ENCODE measurements at regions not wholly inside any gene's neighbourhood (a gene's known extent, or its start where the extent isn't known, plus 50 kb on each side); places are given as distances from the start of the nearest gene placed in this dataset.

DNA sequence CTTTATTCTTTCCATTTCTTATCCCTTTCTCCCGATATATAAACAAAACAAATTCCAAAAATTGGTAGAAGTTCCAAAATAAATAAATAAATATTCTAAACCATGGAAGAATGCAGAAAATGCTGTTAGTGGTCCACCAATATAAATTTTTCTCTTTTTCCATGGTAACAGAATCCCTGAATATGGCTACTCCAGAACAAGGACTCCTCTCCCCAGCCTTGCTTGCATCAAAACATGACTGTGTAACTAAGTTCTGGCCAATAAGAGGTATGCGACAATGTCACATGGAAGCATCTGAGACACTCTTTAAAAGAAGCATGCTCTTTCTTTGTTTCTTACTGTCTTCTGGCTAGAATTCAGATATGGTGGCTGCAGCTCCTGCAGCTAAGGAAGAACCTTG lies 325.1 kb upstream of the TANK start:
- TF ChIP-seq, protein P1, sequence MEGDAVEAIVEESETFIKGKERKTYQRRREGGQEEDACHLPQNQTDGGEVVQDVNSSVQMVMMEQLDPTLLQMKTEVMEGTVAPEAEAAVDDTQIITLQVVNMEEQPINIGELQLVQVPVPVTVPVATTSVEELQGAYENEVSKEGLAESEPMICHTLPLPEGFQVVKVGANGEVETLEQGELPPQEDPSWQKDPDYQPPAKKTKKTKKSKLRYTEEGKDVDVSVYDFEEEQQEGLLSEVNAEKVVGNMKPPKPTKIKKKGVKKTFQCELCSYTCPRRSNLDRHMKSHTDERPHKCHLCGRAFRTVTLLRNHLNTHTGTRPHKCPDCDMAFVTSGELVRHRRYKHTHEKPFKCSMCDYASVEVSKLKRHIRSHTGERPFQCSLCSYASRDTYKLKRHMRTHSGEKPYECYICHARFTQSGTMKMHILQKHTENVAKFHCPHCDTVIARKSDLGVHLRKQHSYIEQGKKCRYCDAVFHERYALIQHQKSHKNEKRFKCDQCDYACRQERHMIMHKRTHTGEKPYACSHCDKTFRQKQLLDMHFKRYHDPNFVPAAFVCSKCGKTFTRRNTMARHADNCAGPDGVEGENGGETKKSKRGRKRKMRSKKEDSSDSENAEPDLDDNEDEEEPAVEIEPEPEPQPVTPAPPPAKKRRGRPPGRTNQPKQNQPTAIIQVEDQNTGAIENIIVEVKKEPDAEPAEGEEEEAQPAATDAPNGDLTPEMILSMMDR (IDR thresholded peaks at IDR 0.05; ENCODE audit: insufficient read depth, low read length) = no peak
- TF ChIP-seq, protein P2, sequence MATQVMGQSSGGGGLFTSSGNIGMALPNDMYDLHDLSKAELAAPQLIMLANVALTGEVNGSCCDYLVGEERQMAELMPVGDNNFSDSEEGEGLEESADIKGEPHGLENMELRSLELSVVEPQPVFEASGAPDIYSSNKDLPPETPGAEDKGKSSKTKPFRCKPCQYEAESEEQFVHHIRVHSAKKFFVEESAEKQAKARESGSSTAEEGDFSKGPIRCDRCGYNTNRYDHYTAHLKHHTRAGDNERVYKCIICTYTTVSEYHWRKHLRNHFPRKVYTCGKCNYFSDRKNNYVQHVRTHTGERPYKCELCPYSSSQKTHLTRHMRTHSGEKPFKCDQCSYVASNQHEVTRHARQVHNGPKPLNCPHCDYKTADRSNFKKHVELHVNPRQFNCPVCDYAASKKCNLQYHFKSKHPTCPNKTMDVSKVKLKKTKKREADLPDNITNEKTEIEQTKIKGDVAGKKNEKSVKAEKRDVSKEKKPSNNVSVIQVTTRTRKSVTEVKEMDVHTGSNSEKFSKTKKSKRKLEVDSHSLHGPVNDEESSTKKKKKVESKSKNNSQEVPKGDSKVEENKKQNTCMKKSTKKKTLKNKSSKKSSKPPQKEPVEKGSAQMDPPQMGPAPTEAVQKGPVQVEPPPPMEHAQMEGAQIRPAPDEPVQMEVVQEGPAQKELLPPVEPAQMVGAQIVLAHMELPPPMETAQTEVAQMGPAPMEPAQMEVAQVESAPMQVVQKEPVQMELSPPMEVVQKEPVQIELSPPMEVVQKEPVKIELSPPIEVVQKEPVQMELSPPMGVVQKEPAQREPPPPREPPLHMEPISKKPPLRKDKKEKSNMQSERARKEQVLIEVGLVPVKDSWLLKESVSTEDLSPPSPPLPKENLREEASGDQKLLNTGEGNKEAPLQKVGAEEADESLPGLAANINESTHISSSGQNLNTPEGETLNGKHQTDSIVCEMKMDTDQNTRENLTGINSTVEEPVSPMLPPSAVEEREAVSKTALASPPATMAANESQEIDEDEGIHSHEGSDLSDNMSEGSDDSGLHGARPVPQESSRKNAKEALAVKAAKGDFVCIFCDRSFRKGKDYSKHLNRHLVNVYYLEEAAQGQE (IDR thresholded peaks at IDR 0.05; ENCODE audit: insufficient replicate concordance, low read depth) = no peak
